Memory B cell (primary cell): ENCODE measurements at regions not wholly inside any gene's neighbourhood (a gene's known extent, or its start where the extent isn't known, plus 50 kb on each side); places are given as distances from the start of the nearest gene placed in this dataset.

ENCODE experiments used
- ATAC-seq: fragments of 150-1000 bp; cut with Tn5 transposase; 2 replicates; pipeline ENCODE4 v1.10.0; 2021; ENCODE audit warnings: low read depth, mild to moderate bottlenecking, moderate library complexity
- DNase-seq, 2 donors: peaks; one replicate each; pipeline ENCODE4 v3.0.0; 2022; ENCODE audit warnings: low spot score in 2 of 2
- H3K27ac Mint-ChIP-seq: one replicate; pipeline ENCODE4 v1.8.0; 2022; ENCODE audit warnings: mild to moderate bottlenecking, moderate library complexity, mixed read lengths
- H3K27me3 Mint-ChIP-seq: one replicate; pipeline ENCODE4 v1.8.0; 2022; ENCODE audit warnings: mixed read lengths
- H3K36me3 Mint-ChIP-seq: one replicate; pipeline ENCODE4 v1.8.0; 2022; ENCODE audit warnings: mild to moderate bottlenecking, mixed read lengths
- H3K4me1 Mint-ChIP-seq: one replicate; pipeline ENCODE4 v1.8.0; 2022; ENCODE audit warnings: mixed read lengths
- H3K4me3 Mint-ChIP-seq: one replicate; pipeline ENCODE4 v1.8.0; 2022; ENCODE audit warnings: mild to moderate bottlenecking, moderate library complexity, mixed read lengths
- H3K9me3 Mint-ChIP-seq: one replicate; pipeline ENCODE4 v1.8.0; 2022; ENCODE audit warnings: mixed read lengths

- peaks cover 5% of the 10 kb centered on the region for H3K9me3 Mint-ChIP-seq
- no peaks in the 10 kb centered on the region for H3K36me3 Mint-ChIP-seq
- DNase-seq (no peak), ATAC-seq (no peak)
- H3K4me3 Mint-ChIP-seq: no peak overlapping the region
- peaks cover 2% of the 10 kb centered on the region for H3K27me3 Mint-ChIP-seq
- H3K4me1 Mint-ChIP-seq: no peaks in the 10 kb centered on the region
- H3K27ac Mint-ChIP-seq: no peak overlapping the region
Observed at GRCh38 chr14:101050901-101051490, 147.5 kb upstream of the RTL1 start.

GRCh38 chr14:101054671-101055070 is 151.1 kb upstream of the RTL1 start:
- no peak for ATAC-seq
- Mint-ChIP-seq H3K4me1 (no peaks in the 10 kb centered on the region), H3K4me3 (no peak overlapping the region), H3K27ac (no peak overlapping the region), H3K27me3 (peaks cover 2% of the 10 kb centered on the region), H3K9me3 (peaks cover 13% of the 10 kb centered on the region), H3K36me3 (no peaks in the 10 kb centered on the region)
- DNase-seq: no peak

GRCh38 chr14:101055106-101055662 is 151.7 kb upstream of the RTL1 start:
- no peaks in the 10 kb centered on the region for H3K4me1 Mint-ChIP-seq
- ATAC-seq: no peak
- peaks cover 13% of the 10 kb centered on the region for H3K9me3 Mint-ChIP-seq
- H3K4me3 Mint-ChIP-seq: no peak overlapping the region
- no peak for DNase-seq
- H3K27me3 Mint-ChIP-seq: peaks cover 2% of the 10 kb centered on the region
- no peaks in the 10 kb centered on the region for H3K36me3 Mint-ChIP-seq
- no peak overlapping the region for H3K27ac Mint-ChIP-seq

GRCh38 chr14:101055776-101056374 is 152.4 kb upstream of the RTL1 start:
- no peak for DNase-seq
- no peak for ATAC-seq
- H3K4me3 Mint-ChIP-seq: no peak overlapping the region

DNA sequence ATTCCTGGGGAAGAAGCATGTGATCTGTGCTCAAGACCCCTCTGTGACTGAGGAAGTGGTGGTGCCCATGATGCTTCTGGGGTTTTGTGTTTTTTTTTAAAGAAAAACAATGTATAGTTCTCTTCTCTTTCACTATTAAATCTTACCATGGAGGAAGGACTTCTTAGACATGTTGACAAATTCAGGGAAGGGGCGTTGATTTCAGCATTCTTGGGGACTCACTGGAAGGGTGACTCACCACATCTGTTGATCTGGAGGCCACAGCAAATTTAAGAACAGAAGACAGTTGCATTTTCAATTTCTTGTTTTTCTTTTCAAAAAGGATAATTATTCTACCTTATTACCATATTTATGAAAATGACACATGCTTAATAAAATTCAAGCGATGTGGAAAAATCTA is 152.9 kb upstream of the RTL1 start:
- no peaks in the 10 kb centered on the region for H3K4me1 Mint-ChIP-seq
- H3K27me3 Mint-ChIP-seq: peaks cover 2% of the 10 kb centered on the region
- H3K4me3 Mint-ChIP-seq: no peak overlapping the region
- no peak overlapping the region for H3K27ac Mint-ChIP-seq
- DNase-seq (no peak), ATAC-seq (no peak)
- no peaks in the 10 kb centered on the region for H3K36me3 Mint-ChIP-seq
- peaks cover 15% of the 10 kb centered on the region for H3K9me3 Mint-ChIP-seq

More at GRCh38 chr14:101055776-101056374, 152.4 kb upstream of the RTL1 start:
- Mint-ChIP-seq H3K27ac (no peak overlapping the region), H3K4me1 (no peaks in the 10 kb centered on the region), H3K36me3 (no peaks in the 10 kb centered on the region), H3K9me3 (peaks cover 13% of the 10 kb centered on the region), H3K27me3 (peaks cover 2% of the 10 kb centered on the region)

GRCh38 chr14:101057394-101057793 is 153.9 kb upstream of the RTL1 start:
- Mint-ChIP-seq H3K9me3 (peaks cover 15% of the 10 kb centered on the region), H3K27me3 (peaks cover 2% of the 10 kb centered on the region), H3K4me1 (no peaks in the 10 kb centered on the region), H3K27ac (no peak overlapping the region), H3K4me3 (no peak overlapping the region), H3K36me3 (no peaks in the 10 kb centered on the region)
- ATAC-seq (no peak), DNase-seq (no peak)

- DNase-seq (no peak), ATAC-seq (no peak)
- Mint-ChIP-seq H3K27ac (no peak overlapping the region), H3K27me3 (no peaks in the 10 kb centered on the region), H3K9me3 (peaks cover 13% of the 10 kb centered on the region), H3K4me1 (no peaks in the 10 kb centered on the region), H3K4me3 (no peak overlapping the region), H3K36me3 (no peaks in the 10 kb centered on the region)
Observed at GRCh38 chr14:101058571-101058970, 155.0 kb upstream of the RTL1 start.

GRCh38 chr14:101060171-101060601 is 156.7 kb upstream of the RTL1 start:
- no peaks in the 10 kb centered on the region for H3K36me3 Mint-ChIP-seq
- H3K4me3 Mint-ChIP-seq: no peak overlapping the region
- no peaks in the 10 kb centered on the region for H3K27me3 Mint-ChIP-seq
- ATAC-seq: no peak
- no peak overlapping the region for H3K27ac Mint-ChIP-seq
- peaks cover 13% of the 10 kb centered on the region for H3K9me3 Mint-ChIP-seq
- no peaks in the 10 kb centered on the region for H3K4me1 Mint-ChIP-seq
- no peak for DNase-seq

DNA sequence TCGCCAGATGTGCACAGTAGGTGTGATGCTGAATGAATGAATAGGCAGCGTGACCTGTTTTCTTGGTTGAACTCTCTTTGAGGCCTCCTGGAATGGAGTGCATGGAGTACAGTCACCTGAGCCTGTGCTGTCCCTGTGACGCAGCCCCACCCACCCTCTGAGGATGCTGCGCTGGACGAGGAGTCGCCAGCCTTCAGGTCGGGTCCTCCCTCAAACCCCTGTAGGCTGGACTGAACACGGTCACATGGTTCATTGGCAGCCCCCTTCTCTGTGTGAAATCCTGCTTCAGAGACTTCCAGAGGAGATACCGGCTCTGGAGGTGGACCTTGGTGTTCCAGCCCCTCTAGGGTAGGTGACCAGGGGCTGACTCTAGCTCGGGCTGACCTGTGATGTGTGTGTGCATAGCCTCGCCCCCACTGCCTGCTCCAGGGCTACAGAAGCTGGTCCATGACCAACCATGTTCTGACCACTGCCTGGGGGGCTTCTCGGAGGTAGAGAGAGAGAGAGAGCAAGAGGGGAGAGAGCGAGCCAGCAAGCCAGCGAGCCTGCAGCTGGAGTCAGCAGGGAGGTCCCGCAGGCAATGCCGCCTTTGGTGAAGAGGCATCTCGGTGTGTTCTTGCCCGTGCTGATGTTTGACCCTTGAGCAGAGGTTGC is 158.0 kb upstream of the RTL1 start:
- Mint-ChIP-seq H3K4me1 (no peaks in the 10 kb centered on the region), H3K27me3 (no peaks in the 10 kb centered on the region), H3K27ac (no peak overlapping the region), H3K36me3 (no peaks in the 10 kb centered on the region), H3K4me3 (no peak overlapping the region), H3K9me3 (peaks cover 11% of the 10 kb centered on the region)
- DNase-seq: no peak
- ATAC-seq: no peak

- H3K27me3 Mint-ChIP-seq: no peaks in the 10 kb centered on the region
- H3K9me3 Mint-ChIP-seq: peaks cover 11% of the 10 kb centered on the region
- H3K36me3 Mint-ChIP-seq: no peaks in the 10 kb centered on the region
- ATAC-seq (no peak), DNase-seq (no peak)
- H3K27ac Mint-ChIP-seq: no peak overlapping the region
- no peaks in the 10 kb centered on the region for H3K4me1 Mint-ChIP-seq
- H3K4me3 Mint-ChIP-seq: no peak overlapping the region
Observed at GRCh38 chr14:101062065-101062450, 158.5 kb upstream of the RTL1 start.

GRCh38 chr14:101062601-101063000 is 159.1 kb upstream of the RTL1 start:
- Mint-ChIP-seq H3K4me3 (no peak overlapping the region), H3K4me1 (no peaks in the 10 kb centered on the region), H3K9me3 (peaks cover 8% of the 10 kb centered on the region), H3K27ac (no peak overlapping the region), H3K27me3 (no peaks in the 10 kb centered on the region), H3K36me3 (no peaks in the 10 kb centered on the region)
- no peak for ATAC-seq
- no peak for DNase-seq

- Mint-ChIP-seq H3K4me3 (no peak overlapping the region), H3K9me3 (peaks cover 7% of the 10 kb centered on the region), H3K4me1 (no peaks in the 10 kb centered on the region), H3K27me3 (peaks cover 1% of the 10 kb centered on the region), H3K36me3 (no peaks in the 10 kb centered on the region), H3K27ac (no peak overlapping the region)
- ATAC-seq (no peak), DNase-seq (no peak)
Observed at GRCh38 chr14:101063121-101063520, 159.6 kb upstream of the RTL1 start.

DNA sequence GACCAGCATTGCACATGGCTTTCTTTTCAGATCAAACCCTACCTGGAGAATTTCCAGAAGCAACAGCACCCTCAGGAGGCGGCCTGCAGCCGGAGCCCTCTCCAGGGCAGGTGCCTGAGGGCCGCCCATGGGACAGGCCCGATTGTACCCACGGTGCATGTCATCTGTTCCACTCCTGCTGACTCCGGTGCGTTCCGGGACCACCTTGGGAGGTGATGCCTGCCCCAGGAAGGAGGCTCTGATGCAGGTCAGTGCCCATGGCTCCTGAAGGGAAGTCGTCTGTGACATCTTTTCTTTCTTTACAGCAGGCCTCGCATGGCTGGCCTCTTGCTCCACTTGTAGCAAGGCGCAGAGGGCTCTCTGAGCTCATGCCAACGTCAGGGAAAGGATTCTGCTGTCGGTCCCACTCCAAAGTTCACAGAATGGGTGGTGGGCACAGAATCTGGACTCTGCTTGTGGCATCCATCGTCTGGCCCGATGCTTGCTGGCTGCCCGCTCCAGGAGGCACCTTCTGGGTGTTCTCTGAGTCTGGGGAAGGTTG is 160.7 kb upstream of the RTL1 start:
- no peak overlapping the region for H3K4me3 Mint-ChIP-seq
- peaks cover 4% of the 10 kb centered on the region for H3K9me3 Mint-ChIP-seq
- no peak overlapping the region for H3K27ac Mint-ChIP-seq
- no peaks in the 10 kb centered on the region for H3K4me1 Mint-ChIP-seq
- no peak for DNase-seq
- no peaks in the 10 kb centered on the region for H3K36me3 Mint-ChIP-seq
- H3K27me3 Mint-ChIP-seq: peaks cover 1% of the 10 kb centered on the region
- ATAC-seq: no peak

- H3K27ac Mint-ChIP-seq: no peak overlapping the region
- no peaks in the 10 kb centered on the region for H3K36me3 Mint-ChIP-seq
- peaks cover 1% of the 10 kb centered on the region for H3K27me3 Mint-ChIP-seq
- ATAC-seq: no peak
- no peaks in the 10 kb centered on the region for H3K4me1 Mint-ChIP-seq
- H3K4me3 Mint-ChIP-seq: no peak overlapping the region
- DNase-seq: no peak
- peaks cover 4% of the 10 kb centered on the region for H3K9me3 Mint-ChIP-seq
Observed at GRCh38 chr14:101064718-101065117, 161.2 kb upstream of the RTL1 start.
